Bronchial epithelial cell (primary cell): ENCODE measurements at regions not wholly inside any gene's neighbourhood (a gene's known extent, or its start where the extent isn't known, plus 50 kb on each side); places are given as distances from the start of the nearest gene placed in this dataset.
"Not testable (repeated sequence)": the region's sequence is repeated elsewhere in the genome, so short reads cannot be mapped to it uniquely, and the experiment has no call there.

Experiments used
- DNase-seq: peaks from one replicate; pipeline ENCODE4 v3.0.0-alpha.2; 2010; ENCODE audit warnings: low read depth
- FAIRE-seq: peaks from 2 replicates; lab custom pipeline; 2011; peaks lifted over from hg19 to GRCh38; lab: Jason Lieb, UNC
- H3K27me3 ChIP-seq: 2 replicates; pipeline ENCODE4 v1.5.1; 2011; ENCODE audit warnings: low read length; ENCODE audit not compliant: control insufficient read depth, insufficient read depth
- H3K36me3 ChIP-seq: 2 replicates; pipeline ENCODE4 v1.5.1; 2011; ENCODE audit warnings: low read length; ENCODE audit not compliant: control insufficient read depth, insufficient read depth
- H3K4me3 ChIP-seq: 2 replicates; pipeline ENCODE4 v1.5.1; 2011; ENCODE audit warnings: mild to moderate bottlenecking, low read depth, low read length, control low read depth
- CTCF ChIP-seq: IDR thresholded peaks from 2 replicates; pipeline ENCODE4 v1.5.1; 2011; ENCODE audit warnings: mild to moderate bottlenecking, moderate library complexity, low read length, control low read depth, inconsistent platforms; ENCODE audit not compliant: insufficient read depth, severe bottlenecking

GRCh38 chrX:69060631-69061408, 104.4 kb downstream of the PJA1 start:
- H3K4me3 ChIP-seq, result no peak overlapping the region
- FAIRE-seq (no peak), DNase-seq (peak; percentile 26)
- peak; percentile 43 for TF ChIP-seq CTCF
- H3K27me3 ChIP-seq, result no peaks in the 10 kb centered on the region
- no peaks in the 10 kb centered on the region for H3K36me3 ChIP-seq

- FAIRE-seq (no peak), DNase-seq (no peak)
- Histone ChIP-seq H3K4me3 (no peak overlapping the region), H3K27me3 (no peaks in the 10 kb centered on the region), H3K36me3 (no peaks in the 10 kb centered on the region)
- no peak for TF ChIP-seq CTCF
These were observed 110.1 kb downstream of the PJA1 start for GRCh38 chrX:69055193-69055592.

- not testable (repeated sequence) for DNase-seq, FAIRE-seq, H3K27me3 ChIP-seq, H3K4me3 ChIP-seq, H3K36me3 ChIP-seq
These were observed 110.8 kb downstream of the PJA1 start for GRCh38 chrX:69054497-69054896.

- no peak overlapping the region for H3K4me3 ChIP-seq
- no peak for TF ChIP-seq CTCF
- FAIRE-seq (no peak), DNase-seq (no peak)
- H3K27me3 ChIP-seq, result no peaks in the 10 kb centered on the region
- no peaks in the 10 kb centered on the region for H3K36me3 ChIP-seq
These were observed 113.4 kb downstream of the PJA1 start for GRCh38 chrX:69051901-69052300.

- DNase-seq (no peak), FAIRE-seq (no peak)
- H3K27me3 ChIP-seq, result no peaks in the 10 kb centered on the region
- H3K4me3 ChIP-seq, result no peak overlapping the region
- no peaks in the 10 kb centered on the region for H3K36me3 ChIP-seq
- no peak for TF ChIP-seq CTCF
These were observed 115.0 kb downstream of the PJA1 start for GRCh38 chrX:69050051-69050765.

GRCh38 chrX:69046996-69047490, 118.2 kb downstream of the PJA1 start:
- Histone ChIP-seq H3K27me3 (no peaks in the 10 kb centered on the region), H3K4me3 (no peak overlapping the region), H3K36me3 (no peaks in the 10 kb centered on the region)
- TF ChIP-seq CTCF, result no peak
- peak; percentile 47 for FAIRE-seq
- DNase-seq, result no peak
